ENCODE measurements at regions not wholly inside any gene's neighbourhood (a gene's known extent, or its start where the extent isn't known, plus 50 kb on each side); places are given as distances from the start of the nearest gene placed in this dataset.

DNA sequence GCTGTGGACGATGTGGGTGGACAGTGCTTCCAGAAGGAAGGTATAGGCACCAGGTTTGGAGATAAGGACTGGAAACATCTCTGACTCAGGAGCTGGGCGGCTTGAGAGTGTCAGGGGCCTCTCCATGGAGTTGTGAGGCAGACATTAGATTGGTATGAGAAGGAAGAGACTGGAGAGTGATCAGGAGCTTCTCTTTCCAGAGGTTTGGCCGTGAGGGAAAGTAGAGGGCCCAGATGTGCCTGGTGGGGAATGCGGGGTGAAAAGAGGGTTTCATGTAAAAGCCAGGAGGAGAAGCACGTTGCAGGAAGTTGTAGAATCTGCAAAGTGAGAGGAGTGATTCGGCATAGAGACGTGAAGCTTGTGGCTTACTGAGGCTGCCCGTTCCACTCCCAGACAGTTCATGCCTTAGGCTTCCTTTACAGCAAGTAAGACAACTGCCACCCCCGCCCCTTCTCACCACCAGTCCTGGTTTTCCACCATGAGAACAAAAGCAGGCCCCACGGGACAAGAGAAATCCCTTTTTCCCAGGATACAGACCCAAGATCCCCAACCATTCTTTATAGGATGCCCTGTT lies 166.3 kb upstream of the HDAC4 start:
- TF ChIP-seq, protein P1, sequence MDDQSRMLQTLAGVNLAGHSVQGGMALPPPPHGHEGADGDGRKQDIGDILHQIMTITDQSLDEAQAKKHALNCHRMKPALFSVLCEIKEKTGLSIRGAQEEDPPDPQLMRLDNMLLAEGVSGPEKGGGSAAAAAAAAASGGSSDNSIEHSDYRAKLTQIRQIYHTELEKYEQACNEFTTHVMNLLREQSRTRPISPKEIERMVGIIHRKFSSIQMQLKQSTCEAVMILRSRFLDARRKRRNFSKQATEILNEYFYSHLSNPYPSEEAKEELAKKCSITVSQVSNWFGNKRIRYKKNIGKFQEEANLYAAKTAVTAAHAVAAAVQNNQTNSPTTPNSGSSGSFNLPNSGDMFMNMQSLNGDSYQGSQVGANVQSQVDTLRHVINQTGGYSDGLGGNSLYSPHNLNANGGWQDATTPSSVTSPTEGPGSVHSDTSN (IDR thresholded peaks at IDR 0.05; ENCODE audit: insufficient replicate concordance, low read depth, low read length), result no peak
- TF ChIP-seq, protein P2, sequence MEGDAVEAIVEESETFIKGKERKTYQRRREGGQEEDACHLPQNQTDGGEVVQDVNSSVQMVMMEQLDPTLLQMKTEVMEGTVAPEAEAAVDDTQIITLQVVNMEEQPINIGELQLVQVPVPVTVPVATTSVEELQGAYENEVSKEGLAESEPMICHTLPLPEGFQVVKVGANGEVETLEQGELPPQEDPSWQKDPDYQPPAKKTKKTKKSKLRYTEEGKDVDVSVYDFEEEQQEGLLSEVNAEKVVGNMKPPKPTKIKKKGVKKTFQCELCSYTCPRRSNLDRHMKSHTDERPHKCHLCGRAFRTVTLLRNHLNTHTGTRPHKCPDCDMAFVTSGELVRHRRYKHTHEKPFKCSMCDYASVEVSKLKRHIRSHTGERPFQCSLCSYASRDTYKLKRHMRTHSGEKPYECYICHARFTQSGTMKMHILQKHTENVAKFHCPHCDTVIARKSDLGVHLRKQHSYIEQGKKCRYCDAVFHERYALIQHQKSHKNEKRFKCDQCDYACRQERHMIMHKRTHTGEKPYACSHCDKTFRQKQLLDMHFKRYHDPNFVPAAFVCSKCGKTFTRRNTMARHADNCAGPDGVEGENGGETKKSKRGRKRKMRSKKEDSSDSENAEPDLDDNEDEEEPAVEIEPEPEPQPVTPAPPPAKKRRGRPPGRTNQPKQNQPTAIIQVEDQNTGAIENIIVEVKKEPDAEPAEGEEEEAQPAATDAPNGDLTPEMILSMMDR (IDR thresholded peaks at IDR 0.05 in 2 of 3, conservative IDR thresholded peaks at IDR 0.05 in 1 of 3; ENCODE audit: control insufficient read depth in 2 of 3, extremely low read depth in 1 of 3, insufficient read depth in 1 of 3, low read depth in 3 of 3, low read length in 3 of 3), result no peak
- TF ChIP-seq, protein P3, sequence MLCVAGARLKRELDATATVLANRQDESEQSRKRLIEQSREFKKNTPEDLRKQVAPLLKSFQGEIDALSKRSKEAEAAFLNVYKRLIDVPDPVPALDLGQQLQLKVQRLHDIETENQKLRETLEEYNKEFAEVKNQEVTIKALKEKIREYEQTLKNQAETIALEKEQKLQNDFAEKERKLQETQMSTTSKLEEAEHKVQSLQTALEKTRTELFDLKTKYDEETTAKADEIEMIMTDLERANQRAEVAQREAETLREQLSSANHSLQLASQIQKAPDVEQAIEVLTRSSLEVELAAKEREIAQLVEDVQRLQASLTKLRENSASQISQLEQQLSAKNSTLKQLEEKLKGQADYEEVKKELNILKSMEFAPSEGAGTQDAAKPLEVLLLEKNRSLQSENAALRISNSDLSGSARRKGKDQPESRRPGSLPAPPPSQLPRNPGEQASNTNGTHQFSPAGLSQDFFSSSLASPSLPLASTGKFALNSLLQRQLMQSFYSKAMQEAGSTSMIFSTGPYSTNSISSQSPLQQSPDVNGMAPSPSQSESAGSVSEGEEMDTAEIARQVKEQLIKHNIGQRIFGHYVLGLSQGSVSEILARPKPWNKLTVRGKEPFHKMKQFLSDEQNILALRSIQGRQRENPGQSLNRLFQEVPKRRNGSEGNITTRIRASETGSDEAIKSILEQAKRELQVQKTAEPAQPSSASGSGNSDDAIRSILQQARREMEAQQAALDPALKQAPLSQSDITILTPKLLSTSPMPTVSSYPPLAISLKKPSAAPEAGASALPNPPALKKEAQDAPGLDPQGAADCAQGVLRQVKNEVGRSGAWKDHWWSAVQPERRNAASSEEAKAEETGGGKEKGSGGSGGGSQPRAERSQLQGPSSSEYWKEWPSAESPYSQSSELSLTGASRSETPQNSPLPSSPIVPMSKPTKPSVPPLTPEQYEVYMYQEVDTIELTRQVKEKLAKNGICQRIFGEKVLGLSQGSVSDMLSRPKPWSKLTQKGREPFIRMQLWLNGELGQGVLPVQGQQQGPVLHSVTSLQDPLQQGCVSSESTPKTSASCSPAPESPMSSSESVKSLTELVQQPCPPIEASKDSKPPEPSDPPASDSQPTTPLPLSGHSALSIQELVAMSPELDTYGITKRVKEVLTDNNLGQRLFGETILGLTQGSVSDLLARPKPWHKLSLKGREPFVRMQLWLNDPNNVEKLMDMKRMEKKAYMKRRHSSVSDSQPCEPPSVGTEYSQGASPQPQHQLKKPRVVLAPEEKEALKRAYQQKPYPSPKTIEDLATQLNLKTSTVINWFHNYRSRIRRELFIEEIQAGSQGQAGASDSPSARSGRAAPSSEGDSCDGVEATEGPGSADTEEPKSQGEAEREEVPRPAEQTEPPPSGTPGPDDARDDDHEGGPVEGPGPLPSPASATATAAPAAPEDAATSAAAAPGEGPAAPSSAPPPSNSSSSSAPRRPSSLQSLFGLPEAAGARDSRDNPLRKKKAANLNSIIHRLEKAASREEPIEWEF (IDR thresholded peaks at IDR 0.05; ENCODE audit: insufficient replicate concordance, low read depth, low read length), result no peak
- TF ChIP-seq, protein P4, sequence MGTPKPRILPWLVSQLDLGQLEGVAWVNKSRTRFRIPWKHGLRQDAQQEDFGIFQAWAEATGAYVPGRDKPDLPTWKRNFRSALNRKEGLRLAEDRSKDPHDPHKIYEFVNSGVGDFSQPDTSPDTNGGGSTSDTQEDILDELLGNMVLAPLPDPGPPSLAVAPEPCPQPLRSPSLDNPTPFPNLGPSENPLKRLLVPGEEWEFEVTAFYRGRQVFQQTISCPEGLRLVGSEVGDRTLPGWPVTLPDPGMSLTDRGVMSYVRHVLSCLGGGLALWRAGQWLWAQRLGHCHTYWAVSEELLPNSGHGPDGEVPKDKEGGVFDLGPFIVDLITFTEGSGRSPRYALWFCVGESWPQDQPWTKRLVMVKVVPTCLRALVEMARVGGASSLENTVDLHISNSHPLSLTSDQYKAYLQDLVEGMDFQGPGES (IDR thresholded peaks at IDR 0.05), result no peak
- no peak for TF ChIP-seq EP300 (IDR thresholded peaks at IDR 0.05; ENCODE audit: borderline replicate concordance in 1 of 2, control insufficient read depth in 1 of 2, low read depth in 2 of 2, low read length in 2 of 2)

Data from GM12878 (cell line).